ENCODE measurements at regions not wholly inside any gene's neighbourhood (a gene's known extent, or its start where the extent isn't known, plus 50 kb on each side); places are given as distances from the start of the nearest gene placed in this dataset.

- Histone ChIP-seq H3K9ac (ENCODE audit: low read length) (no peak overlapping the region), H3K4me1 (ENCODE audit: control insufficient read depth in 1 of 2, insufficient read depth in 2 of 2, low read length in 2 of 2) (no peaks in the 10 kb centered on the region), H3K4me3 (replicated peaks in 1 of 2; ENCODE audit: low read depth in 1 of 2, low read length in 2 of 2) (no peak overlapping the region), H3K79me2 (ENCODE audit: insufficient read depth, low read length) (no peaks in the 10 kb centered on the region), H3K9me2 (ENCODE audit: insufficient read depth) (no peaks in the 10 kb centered on the region), H3K27me3 (ENCODE audit: insufficient read depth, low read length) (no peaks in the 10 kb centered on the region), H3K4me2 (ENCODE audit: low read length) (no peak overlapping the region), H4K20me1 (ENCODE audit: insufficient read depth) (no peaks in the 10 kb centered on the region), H3K27ac (ENCODE audit: low read depth, low read length) (no peak overlapping the region), H3K36me3 (ENCODE audit: control insufficient read depth in 1 of 2, insufficient read depth in 2 of 2, low read length in 2 of 2) (no peaks in the 10 kb centered on the region), H2AFZ (ENCODE audit: low read depth, low read length, poor library complexity, severe bottlenecking) (no peak overlapping the region), H3K9me3 (ENCODE audit: control insufficient read depth in 1 of 2, insufficient read depth in 1 of 2, low read depth in 1 of 2, low read length in 2 of 2) (no peaks in the 10 kb centered on the region)
- ChIA-PET RAD21 (ENCODE audit: low non-redundant PET in 1 of 2, low total read pairs in 2 of 2, uncharacterized antibody in 2 of 2, unreplicated experiment in 2 of 2) (no interaction called here), POLR2A (no interaction called here), CTCF (no interaction called here)
- ATAC-seq (no peak), DNase-seq (ENCODE audit: low read depth, low spot score) (no peak)
- BruUV-seq (replicated peaks), result no TSS peak
- intact Hi-C loops (cut with micrococcal nuclease), result no loop called here
- TF ChIP-seq JUND (IDR thresholded peaks at IDR 0.05) (no peak), POLR2A (IDR thresholded peaks at IDR 0.05; ENCODE audit: borderline replicate concordance, extremely low read depth, insufficient read depth, insufficient read length) (no peak)
Measured at GRCh38 chr13:103371271-103371670, 305.1 kb upstream of the SLC10A2 start.

GRCh38 chr13:103370790-103371189 lies 304.6 kb upstream of the SLC10A2 start:
- no peaks in the 10 kb centered on the region for H3K9me2 ChIP-seq (ENCODE audit: insufficient read depth)
- no peak overlapping the region for H3K4me3 ChIP-seq (replicated peaks in 1 of 2; ENCODE audit: low read depth in 1 of 2, low read length in 2 of 2)
- ATAC-seq, result no peak
- no peak overlapping the region for H3K9ac ChIP-seq (ENCODE audit: low read length)
- H3K36me3 ChIP-seq (ENCODE audit: control insufficient read depth in 1 of 2, insufficient read depth in 2 of 2, low read length in 2 of 2), result no peaks in the 10 kb centered on the region
- H3K79me2 ChIP-seq (ENCODE audit: insufficient read depth, low read length), result no peaks in the 10 kb centered on the region
- no peaks in the 10 kb centered on the region for H3K27me3 ChIP-seq (ENCODE audit: insufficient read depth, low read length)
- CTCF ChIA-PET, result no interaction called here
- no TSS peak for BruUV-seq (replicated peaks)
- no peak for DNase-seq (ENCODE audit: low read depth, low spot score)
- no peak for TF ChIP-seq SIN3A (IDR thresholded peaks at IDR 0.05; ENCODE audit: low read depth)
- TF ChIP-seq POLR2A (IDR thresholded peaks at IDR 0.05; ENCODE audit: borderline replicate concordance, extremely low read depth, insufficient read depth, insufficient read length), result no peak
- TF ChIP-seq EZH2phosphoT487 (IDR thresholded peaks at IDR 0.05; ENCODE audit: borderline replicate concordance), result no peak
- no peak for TF ChIP-seq CBX3 (IDR thresholded peaks at IDR 0.05; ENCODE audit: low read depth)
- TF ChIP-seq FOSL1 (IDR thresholded peaks at IDR 0.05; ENCODE audit: low read depth), result no peak
- no peak for TF ChIP-seq RAD21 (IDR thresholded peaks at IDR 0.05; ENCODE audit: low read depth)
- TF ChIP-seq SP1 (IDR thresholded peaks at IDR 0.05; ENCODE audit: low read depth), result no peak
- TF ChIP-seq CEBPB (IDR thresholded peaks at IDR 0.05; ENCODE audit: low read depth), result no peak
- no peak for TF ChIP-seq ZBTB33 (IDR thresholded peaks at IDR 0.05; ENCODE audit: extremely low read depth, insufficient replicate concordance, low read length)
- H4K20me1 ChIP-seq (ENCODE audit: insufficient read depth), result no peaks in the 10 kb centered on the region
- RAD21 ChIA-PET (ENCODE audit: low non-redundant PET in 1 of 2, low total read pairs in 2 of 2, uncharacterized antibody in 2 of 2, unreplicated experiment in 2 of 2), result no interaction called here
- intact Hi-C loops (cut with micrococcal nuclease), result no loop called here
- no peak overlapping the region for H3K4me2 ChIP-seq (ENCODE audit: low read length)
- H3K9me3 ChIP-seq (ENCODE audit: control insufficient read depth in 1 of 2, insufficient read depth in 1 of 2, low read depth in 1 of 2, low read length in 2 of 2), result no peaks in the 10 kb centered on the region
- no peaks in the 10 kb centered on the region for H3K4me1 ChIP-seq (ENCODE audit: control insufficient read depth in 1 of 2, insufficient read depth in 2 of 2, low read length in 2 of 2)
- no peak overlapping the region for H3K27ac ChIP-seq (ENCODE audit: low read depth, low read length)
- POLR2A ChIA-PET, result no interaction called here
- no peak overlapping the region for H2AFZ ChIP-seq (ENCODE audit: low read depth, low read length, poor library complexity, severe bottlenecking)

Measured in HCT116 (cell line).